Ovary (tissue), 7 donors: ENCODE measurements at regions not wholly inside any gene's neighbourhood (a gene's known extent, or its start where the extent isn't known, plus 50 kb on each side); places are given as distances from the start of the nearest gene placed in this dataset.

Experiments
- DNase-seq, 5 donors: peaks; one replicate each; pipeline ENCODE4 v3.0.0-alpha.2; 2019 to 2020
- H3K27ac ChIP-seq, 2 donors: fragments of 200-600 bp; one replicate each; pipeline versions ENCODE4 v1.5.1 to v1.8.0; 2019 to 2022
- H3K27me3 ChIP-seq: fragments of 200-600 bp; one replicate; pipeline ENCODE4 v1.8.0; 2022
- H3K36me3 ChIP-seq: fragments of 200-600 bp; sonication (generic); one replicate; pipeline ENCODE4 v1.5.1; 2019
- H3K4me1 ChIP-seq: one replicate; pipeline ENCODE4 v1.8.1; 2013; ENCODE audit warnings: mild to moderate bottlenecking, moderate library complexity; ENCODE audit not compliant: insufficient read depth
- H3K4me3 ChIP-seq: fragments of 200-600 bp; sonication (generic); one replicate; pipeline ENCODE4 v1.5.1; 2017
- H3K9me3 ChIP-seq, 2 donors: fragments of 200-600 bp in 1 of 2; sonication (generic) in 1 of 2; one replicate each; pipeline versions ENCODE4 v1.5.1 to v1.8.1; 2013 to 2019; ENCODE audit warnings: mild to moderate bottlenecking in 1 of 2, moderate library complexity in 1 of 2
- CTCF ChIP-seq, 3 donors: fragments of 450-650 bp in 2 of 3; fragments of 200-600 bp in 1 of 3; IDR thresholded peaks; one replicate each; pipeline versions ENCODE4 v1.5.1 to v1.8.0; 2016 to 2022; ENCODE audit warnings: antibody characterized with exemption in 3 of 3, mild to moderate bottlenecking in 1 of 3
- EP300 ChIP-seq: sonication (generic); formaldehyde crosslinking; IDR thresholded peaks from one replicate; pipeline ENCODE4 v1.6.1; 2017; ENCODE audit warnings: antibody characterized with exemption
- POLR2A ChIP-seq: fragments of 450-650 bp; IDR thresholded peaks from one replicate; pipeline ENCODE4 v1.6.1; 2017; ENCODE audit warnings: antibody characterized with exemption, mild to moderate bottlenecking, moderate library complexity
- WGBS, 3 donors: extraction: QIAGEN DNeasy Blood & Tissue Kit in 1 of 3; methylation state at CpG; one replicate each; pipeline versions ENCODE4 v1.1.5 to v1.1.7; 2013 to 2017; 5-methylcytosine and 5-hydroxymethylcytosine counted together
- intact Hi-C, 4 donors: fragments of 100-400 bp; cut with DNase I; formaldehyde crosslinking; loops; one replicate each; pipeline versions ENCODE4 v1.11.0 to v1.15.1; 2022 to 2023
- donor health status: DM: no; HTN: no; CAD: no; lungs with moderate emphysema.
- donor health status: DM: no; HTN: no; CAD: no.
- donor health status: Bipolar disorder and iron deficiency.
- donor health status: DM: no; HTN: no; CAD: no.
- donor health status: DM: yes; HTN: yes; CAD: no.

GRCh38 chr20:50245498-50246366 lies 55.1 kb downstream of the CEBPB start:
- DNase-seq, result no peak
- intact Hi-C loops, result no loop called here
- H3K36me3 ChIP-seq, result no peaks in the 10 kb centered on the region
- H3K4me3 ChIP-seq, result no peak overlapping the region
- no peak overlapping the region for H3K27ac ChIP-seq
- H3K27me3 ChIP-seq, result no peaks in the 10 kb centered on the region
- WGBS, 3 donors, result 65 to 71% (median 70%) methylated on average over 14 of the region's 14 CpGs
- H3K9me3 ChIP-seq, result no peaks in the 10 kb centered on the region
- TF ChIP-seq POLR2A, result no peak
- H3K4me1 ChIP-seq, result peaks cover 3% of the 10 kb centered on the region

GRCh38 chr20:50246367-50247195 lies 56.0 kb downstream of the CEBPB start:
- intact Hi-C loops, result no loop called here
- no peak for DNase-seq
- no peaks in the 10 kb centered on the region for H3K9me3 ChIP-seq
- H3K27ac ChIP-seq, result no peak overlapping the region
- H3K36me3 ChIP-seq, result no peaks in the 10 kb centered on the region
- no peak for TF ChIP-seq POLR2A
- no peak for TF ChIP-seq CTCF (IDR thresholded peaks at IDR 0.05)
- no peak for TF ChIP-seq EP300
- H3K27me3 ChIP-seq, result no peaks in the 10 kb centered on the region
- H3K4me1 ChIP-seq, result peaks cover 3% of the 10 kb centered on the region
- WGBS, 3 donors, result 74 to 81% (median 76%) methylated on average over 17 of the region's 17 CpGs
- no peak overlapping the region for H3K4me3 ChIP-seq

GRCh38 chr20:50247196-50248094 lies 56.8 kb downstream of the CEBPB start:
- DNase-seq, result no peak
- TF ChIP-seq POLR2A (no peak), EP300 (no peak), CTCF (IDR thresholded peaks at IDR 0.05) (no peak)
- H3K9me3 ChIP-seq, result no peaks in the 10 kb centered on the region
- WGBS, 3 donors, result 82 to 91% (median 87%) methylated on average over 9 of the region's 9 CpGs
- H3K27me3 ChIP-seq, result no peaks in the 10 kb centered on the region
- H3K4me1 ChIP-seq, result peaks cover 3% of the 10 kb centered on the region
- intact Hi-C loops, result no loop called here
- no peak overlapping the region for H3K4me3 ChIP-seq
- H3K36me3 ChIP-seq, result no peaks in the 10 kb centered on the region
- H3K27ac ChIP-seq, result no peak overlapping the region

GRCh38 chr20:50248104-50248641 lies 57.5 kb downstream of the CEBPB start:
- no peak for DNase-seq
- TF ChIP-seq CTCF (IDR thresholded peaks at IDR 0.05) (no peak), EP300 (no peak), POLR2A (no peak)
- Histone ChIP-seq H3K9me3 (no peaks in the 10 kb centered on the region), H3K27ac (no peak overlapping the region), H3K27me3 (no peaks in the 10 kb centered on the region), H3K4me1 (peaks cover under 1% of the 10 kb centered on the region), H3K4me3 (no peak overlapping the region), H3K36me3 (no peaks in the 10 kb centered on the region)
- intact Hi-C loops, result no loop called here
- WGBS, 3 donors, result 80 to 83% (median 81%) methylated on average over 14 to 17 of the region's 17 CpGs
